ENCODE measurements at regions not wholly inside any gene's neighbourhood (a gene's known extent, or its start where the extent isn't known, plus 50 kb on each side); places are given as distances from the start of the nearest gene placed in this dataset.

DNA sequence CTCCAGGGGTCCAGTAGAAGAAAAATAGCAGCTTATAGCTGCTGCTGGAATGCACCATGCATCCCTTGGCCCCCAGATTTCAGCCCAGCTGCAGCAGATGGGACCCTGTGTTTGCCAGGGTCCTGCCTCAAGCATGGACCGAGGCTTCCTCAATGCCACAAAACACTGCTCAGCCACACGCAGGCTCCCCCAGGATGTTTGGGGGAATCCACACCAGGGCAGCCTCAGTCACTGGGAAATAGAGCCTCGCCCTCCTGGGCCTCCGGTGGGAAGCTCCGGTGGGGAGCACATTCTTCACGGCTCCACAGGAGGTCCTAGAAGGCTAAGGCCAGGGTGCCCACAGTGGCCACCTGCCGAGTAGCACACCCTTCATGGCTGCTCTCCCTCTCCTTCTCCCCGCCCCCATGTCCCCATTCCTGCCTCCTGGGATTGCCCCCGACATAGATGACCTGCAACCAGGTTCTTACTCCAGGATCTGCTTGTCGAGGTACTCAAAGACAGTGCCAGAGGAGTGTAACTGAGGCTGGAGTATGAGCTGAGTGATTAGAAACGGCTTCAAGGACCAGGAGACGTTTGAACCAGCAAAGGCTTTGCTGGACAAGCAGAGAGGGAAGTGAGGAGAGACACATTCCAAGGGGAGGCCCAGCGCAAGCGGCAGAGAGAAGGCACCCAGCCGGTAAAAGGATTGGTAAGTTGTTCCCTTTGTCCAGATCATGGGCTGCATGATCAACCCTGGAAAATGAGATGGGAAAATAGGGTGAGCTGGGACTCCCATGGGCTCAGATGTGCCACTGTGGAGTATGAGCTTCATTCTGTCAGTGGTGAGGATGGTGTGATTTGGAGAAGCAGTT lies 110.7 kb upstream of the UQCRFS1 start:
- TF ChIP-seq, protein P1, sequence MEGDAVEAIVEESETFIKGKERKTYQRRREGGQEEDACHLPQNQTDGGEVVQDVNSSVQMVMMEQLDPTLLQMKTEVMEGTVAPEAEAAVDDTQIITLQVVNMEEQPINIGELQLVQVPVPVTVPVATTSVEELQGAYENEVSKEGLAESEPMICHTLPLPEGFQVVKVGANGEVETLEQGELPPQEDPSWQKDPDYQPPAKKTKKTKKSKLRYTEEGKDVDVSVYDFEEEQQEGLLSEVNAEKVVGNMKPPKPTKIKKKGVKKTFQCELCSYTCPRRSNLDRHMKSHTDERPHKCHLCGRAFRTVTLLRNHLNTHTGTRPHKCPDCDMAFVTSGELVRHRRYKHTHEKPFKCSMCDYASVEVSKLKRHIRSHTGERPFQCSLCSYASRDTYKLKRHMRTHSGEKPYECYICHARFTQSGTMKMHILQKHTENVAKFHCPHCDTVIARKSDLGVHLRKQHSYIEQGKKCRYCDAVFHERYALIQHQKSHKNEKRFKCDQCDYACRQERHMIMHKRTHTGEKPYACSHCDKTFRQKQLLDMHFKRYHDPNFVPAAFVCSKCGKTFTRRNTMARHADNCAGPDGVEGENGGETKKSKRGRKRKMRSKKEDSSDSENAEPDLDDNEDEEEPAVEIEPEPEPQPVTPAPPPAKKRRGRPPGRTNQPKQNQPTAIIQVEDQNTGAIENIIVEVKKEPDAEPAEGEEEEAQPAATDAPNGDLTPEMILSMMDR (conservative IDR thresholded peaks at IDR 0.05; ENCODE audit: low read length): no peak
- no peak for TF ChIP-seq EZH2phosphoT487 (IDR thresholded peaks at IDR 0.05; ENCODE audit: borderline replicate concordance, low read depth, low read length)
- Histone ChIP-seq H3K27ac (ENCODE audit: low read depth, low read length, poor library complexity, severe bottlenecking) (no peak overlapping the region), H4K20me1 (ENCODE audit: insufficient read depth, low read length) (no peaks in the 10 kb centered on the region), H3K4me2 (ENCODE audit: low read length) (no peak overlapping the region), H2AFZ (ENCODE audit: low read length) (no peak overlapping the region), H3K79me2 (ENCODE audit: insufficient read depth, low read depth, low read length) (no peaks in the 10 kb centered on the region), H3K9me2 (ENCODE audit: insufficient read depth, low read length) (no peaks in the 10 kb centered on the region), H3K9me3 (ENCODE audit: low read length) (peaks cover 7% of the 10 kb centered on the region; the same call in 1 of the 2 replicates), H3K36me3 (ENCODE audit: insufficient read depth, low read length) (no peaks in the 10 kb centered on the region; the same call in 1 of the 2 replicates), H3K4me1 (ENCODE audit: insufficient read depth, low read length, poor library complexity, severe bottlenecking) (peaks cover 33% of the 10 kb centered on the region), H3K4me3 (ENCODE audit: low read depth, low read length, poor library complexity, severe bottlenecking) (no peak overlapping the region)
- DNase-seq (ENCODE audit: low spot score): no peak
- intact Hi-C loops (cut with micrococcal nuclease; ENCODE audit: unreplicated experiment): no loop called here
- ChIA-PET POLR2A (interaction anchor here (0.6 to 1.1 kb wide), 2 partner anchors 10 to 11 kb away, joined by 4 to 5 read pairs; no protein-coding TSS in a partner anchor), CTCF (ENCODE audit: unreplicated experiment) (no interaction called here)
- no TSS peak for BruUV-seq (replicated peaks)

DNA sequence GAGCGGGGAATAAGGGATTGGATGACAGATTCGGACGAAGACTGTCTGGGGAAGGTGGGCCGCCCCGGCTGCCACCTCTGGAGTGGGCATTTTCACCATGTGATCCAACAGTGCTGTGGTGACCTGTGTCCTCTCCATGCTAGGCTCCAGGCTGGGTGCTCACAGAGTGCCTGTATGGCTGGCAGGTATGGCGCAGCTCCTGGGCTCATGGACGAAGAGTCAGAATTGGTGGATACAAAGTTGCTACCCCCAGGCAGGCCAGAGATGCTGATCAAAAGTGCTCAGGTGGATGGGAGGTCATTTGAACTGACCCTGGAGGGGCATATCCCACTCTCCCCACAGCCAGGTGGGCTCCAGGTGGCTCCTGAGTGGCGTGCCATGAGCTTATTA lies 111.3 kb upstream of the UQCRFS1 start:
- H3K9me2 ChIP-seq (ENCODE audit: insufficient read depth, low read length): no peaks in the 10 kb centered on the region
- no peaks in the 10 kb centered on the region for H4K20me1 ChIP-seq (ENCODE audit: insufficient read depth, low read length)
- H3K79me2 ChIP-seq (ENCODE audit: insufficient read depth, low read depth, low read length): no peaks in the 10 kb centered on the region
- CTCF ChIA-PET (ENCODE audit: unreplicated experiment): no interaction called here
- no peak overlapping the region for H3K27ac ChIP-seq (ENCODE audit: low read depth, low read length, poor library complexity, severe bottlenecking)
- no peak for DNase-seq (ENCODE audit: low spot score)
- H3K9me3 ChIP-seq (ENCODE audit: low read length): peaks cover 7% of the 10 kb centered on the region; the same call in 1 of the 2 replicates
- H3K4me2 ChIP-seq (ENCODE audit: low read length): no peak overlapping the region
- no peak overlapping the region for H3K4me3 ChIP-seq (ENCODE audit: low read depth, low read length, poor library complexity, severe bottlenecking)
- BruUV-seq (replicated peaks): no TSS peak
- no peaks in the 10 kb centered on the region; the same call in 1 of the 2 replicates for H3K36me3 ChIP-seq (ENCODE audit: insufficient read depth, low read length)
- H2AFZ ChIP-seq (ENCODE audit: low read length): no peak overlapping the region; the same call in 1 of the 2 replicates
- POLR2A ChIA-PET: interaction anchor here (0.6 kb wide), 1 partner anchor 10 kb away, joined by 4 read pairs; no protein-coding TSS in a partner anchor
- no peak for TF ChIP-seq EZH2phosphoT487 (IDR thresholded peaks at IDR 0.05; ENCODE audit: borderline replicate concordance, low read depth, low read length)
- TF ChIP-seq, protein P1 (conservative IDR thresholded peaks at IDR 0.05; ENCODE audit: low read length): no peak
- H3K4me1 ChIP-seq (ENCODE audit: insufficient read depth, low read length, poor library complexity, severe bottlenecking): peaks cover 33% of the 10 kb centered on the region
- intact Hi-C loops (cut with micrococcal nuclease; ENCODE audit: unreplicated experiment): no loop called here

DNA sequence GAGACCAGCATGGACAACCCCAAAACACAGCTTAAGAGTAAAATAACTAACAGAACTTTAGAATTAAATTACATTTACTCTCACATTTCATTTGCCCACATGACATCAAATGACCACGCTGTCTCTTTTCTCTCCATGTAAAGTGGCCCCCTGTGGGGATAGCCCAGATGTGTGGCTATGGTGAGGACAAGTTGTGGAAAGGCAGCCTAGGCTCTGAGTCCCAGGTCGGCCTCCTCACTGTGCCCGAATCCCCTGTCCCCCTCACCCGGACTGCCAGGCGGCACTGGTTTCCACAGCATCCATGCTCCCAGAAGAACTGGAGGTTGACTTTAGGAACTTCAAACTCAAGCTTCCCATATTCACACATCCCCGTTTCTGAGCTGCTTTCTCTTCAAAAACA lies 111.8 kb upstream of the UQCRFS1 start:
- H3K9me3 ChIP-seq (ENCODE audit: low read length): peaks cover 7% of the 10 kb centered on the region; the same call in 1 of the 2 replicates
- ChIA-PET POLR2A (no interaction called here), CTCF (ENCODE audit: unreplicated experiment) (no interaction called here)
- H4K20me1 ChIP-seq (ENCODE audit: insufficient read depth, low read length): no peaks in the 10 kb centered on the region
- H3K4me2 ChIP-seq (ENCODE audit: low read length): peak overlapping the region; percentile 72
- peaks cover 33% of the 10 kb centered on the region for H3K4me1 ChIP-seq (ENCODE audit: insufficient read depth, low read length, poor library complexity, severe bottlenecking)
- no peak for DNase-seq (ENCODE audit: low spot score)
- H3K9me2 ChIP-seq (ENCODE audit: insufficient read depth, low read length): no peaks in the 10 kb centered on the region
- TF ChIP-seq, protein P1 (conservative IDR thresholded peaks at IDR 0.05; ENCODE audit: low read length): no peak
- TF ChIP-seq EZH2phosphoT487 (IDR thresholded peaks at IDR 0.05; ENCODE audit: borderline replicate concordance, low read depth, low read length): no peak
- H3K36me3 ChIP-seq (ENCODE audit: insufficient read depth, low read length): no peaks in the 10 kb centered on the region; the same call in 1 of the 2 replicates
- intact Hi-C loops (cut with micrococcal nuclease; ENCODE audit: unreplicated experiment): no loop called here
- no TSS peak for BruUV-seq (replicated peaks)
- H3K79me2 ChIP-seq (ENCODE audit: insufficient read depth, low read depth, low read length): no peaks in the 10 kb centered on the region
- H2AFZ ChIP-seq (ENCODE audit: low read length): peak overlapping the region; percentile 88
- peak overlapping the region; percentile 73 for H3K27ac ChIP-seq (ENCODE audit: low read depth, low read length, poor library complexity, severe bottlenecking)
- peak overlapping the region; percentile 51 for H3K4me3 ChIP-seq (ENCODE audit: low read depth, low read length, poor library complexity, severe bottlenecking)
